ENCODE measurements at regions not wholly inside any gene's neighbourhood (a gene's known extent, or its start where the extent isn't known, plus 50 kb on each side); places are given as distances from the start of the nearest gene placed in this dataset.

DNA sequence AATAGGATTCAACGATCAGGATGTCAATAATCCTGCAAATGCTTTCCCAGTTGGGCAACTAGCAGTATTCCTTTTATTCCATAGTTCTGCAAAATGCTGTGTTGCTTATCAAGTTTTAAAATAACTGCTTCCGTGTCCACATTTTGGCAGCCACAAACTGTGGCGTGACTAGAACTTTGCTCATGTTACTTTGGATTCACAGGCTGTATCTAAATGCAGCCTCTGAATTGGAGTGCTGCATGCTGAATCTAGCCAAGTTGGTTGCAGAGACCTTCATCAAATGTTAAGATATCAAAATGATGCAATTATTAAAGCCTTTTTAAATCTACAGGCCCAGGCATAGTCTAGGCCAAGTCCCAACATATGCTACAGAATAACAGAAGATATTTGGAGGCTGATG is 249.2 kb downstream of the NR2F1-AS1 start:
- no peak for DNase-seq
- H3K4me3 Mint-ChIP-seq, result no peak overlapping the region
- no peaks in the 10 kb centered on the region for H3K36me3 Mint-ChIP-seq
- H3K27me3 Mint-ChIP-seq (ENCODE audit: low read depth in 3 of 3), result peaks cover 0 to 3% (median 2%) of the 10 kb centered on the region in 3 donors
- H3K27ac Mint-ChIP-seq, result no peak overlapping the region
- H3K9me3 Mint-ChIP-seq, result peaks cover 0 to 14% (median 0%) of the 10 kb centered on the region in 6 donors
- H3K4me1 Mint-ChIP-seq, result no peaks in the 10 kb centered on the region

DNA sequence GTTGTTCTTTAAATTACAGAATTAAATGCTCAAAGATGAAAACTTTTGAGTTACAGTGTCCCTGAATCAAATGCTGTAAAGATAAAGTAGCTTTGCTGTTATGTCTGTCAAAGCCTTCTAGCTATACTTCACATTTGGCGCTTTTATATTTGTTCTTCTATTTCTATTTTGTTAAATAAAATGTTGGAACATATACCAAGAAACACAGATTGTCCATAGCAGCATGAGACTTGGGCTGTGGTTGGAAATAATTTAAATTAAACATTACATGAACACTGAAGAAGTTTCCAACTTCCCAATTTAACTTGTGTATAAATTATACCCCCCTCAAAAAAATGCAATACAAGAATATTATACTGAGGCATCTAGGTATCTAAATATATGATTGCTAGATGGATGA is 249.8 kb downstream of the NR2F1-AS1 start:
- DNase-seq, result no peak
- peaks cover 0 to 8% (median 1%) of the 10 kb centered on the region in 6 donors for H3K9me3 Mint-ChIP-seq
- H3K36me3 Mint-ChIP-seq, result no peaks in the 10 kb centered on the region
- no peaks in the 10 kb centered on the region for H3K4me1 Mint-ChIP-seq
- H3K27ac Mint-ChIP-seq, result no peak overlapping the region
- peaks cover 0 to 2% (median 0%) of the 10 kb centered on the region in 3 donors for H3K27me3 Mint-ChIP-seq (ENCODE audit: low read depth in 3 of 3)
- no peak overlapping the region for H3K4me3 Mint-ChIP-seq

DNA sequence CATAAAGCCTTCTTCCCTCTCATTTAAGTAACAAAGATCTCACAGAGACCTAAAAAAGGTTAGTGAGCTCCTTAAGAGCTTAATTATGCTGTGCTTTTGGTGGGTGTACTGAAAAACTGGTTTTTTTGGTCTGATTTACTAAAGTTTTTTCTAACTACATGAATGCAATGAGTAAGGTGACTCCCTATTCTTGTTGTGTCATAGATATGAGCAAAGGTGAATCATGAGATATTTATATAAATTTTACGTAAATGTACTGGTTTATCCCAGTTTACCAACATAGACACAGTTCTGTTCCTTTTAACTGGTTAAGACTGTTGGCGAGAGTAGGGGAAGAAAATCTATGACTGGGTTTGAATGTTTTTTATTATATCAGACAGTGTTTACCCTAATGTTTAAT is 250.5 kb downstream of the NR2F1-AS1 start:
- Mint-ChIP-seq H3K27me3 (ENCODE audit: low read depth in 3 of 3) (peaks cover 0 to 2% (median 0%) of the 10 kb centered on the region in 3 donors), H3K4me1 (no peaks in the 10 kb centered on the region), H3K4me3 (no peak overlapping the region), H3K27ac (no peak overlapping the region), H3K36me3 (no peaks in the 10 kb centered on the region), H3K9me3 (peaks cover 0 to 8% (median 1%) of the 10 kb centered on the region in 6 donors)
- no peak for DNase-seq

- Mint-ChIP-seq H3K36me3 (no peaks in the 10 kb centered on the region), H3K27me3 (ENCODE audit: low read depth in 3 of 3) (peaks cover 0 to 2% (median 0%) of the 10 kb centered on the region in 3 donors), H3K4me1 (no peaks in the 10 kb centered on the region), H3K27ac (no peak overlapping the region), H3K4me3 (no peak overlapping the region), H3K9me3 (peaks cover 0 to 8% (median 1%) of the 10 kb centered on the region in 6 donors)
- no peak for DNase-seq
Measured at GRCh38 chr5:93329756-93330155, 251.3 kb downstream of the NR2F1-AS1 start.

- H3K36me3 Mint-ChIP-seq, result no peaks in the 10 kb centered on the region
- H3K4me3 Mint-ChIP-seq, result no peak overlapping the region
Measured at GRCh38 chr5:93328833-93329232, 252.2 kb downstream of the NR2F1-AS1 start.

DNA sequence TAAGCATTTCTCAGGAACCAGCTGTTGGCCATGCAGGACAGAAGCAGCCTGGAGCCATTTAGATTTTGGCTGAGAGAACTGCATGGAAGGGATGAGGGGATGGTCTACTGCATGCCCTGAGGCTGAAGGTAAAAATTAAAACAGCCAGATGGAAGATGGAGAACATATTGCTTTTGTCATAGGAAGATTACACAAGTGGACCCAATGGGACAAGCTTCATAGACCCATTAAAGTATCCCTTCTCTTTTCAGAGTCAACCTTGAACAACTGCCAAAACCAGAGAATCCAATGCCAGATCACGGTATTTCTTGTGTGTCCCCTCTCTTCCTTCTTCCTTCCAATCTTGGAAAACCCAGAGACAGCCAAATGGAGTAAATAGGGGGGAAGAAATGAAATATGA is 253.4 kb downstream of the NR2F1-AS1 start:
- no peak overlapping the region for H3K4me3 Mint-ChIP-seq
- peaks cover 0 to 2% (median 0%) of the 10 kb centered on the region in 3 donors for H3K27me3 Mint-ChIP-seq (ENCODE audit: low read depth in 3 of 3)
- DNase-seq, result no peak
- H3K4me1 Mint-ChIP-seq, result no peaks in the 10 kb centered on the region
- H3K27ac Mint-ChIP-seq, result no peak overlapping the region
- peaks cover 0 to 8% (median 4%) of the 10 kb centered on the region in 6 donors for H3K9me3 Mint-ChIP-seq
- no peaks in the 10 kb centered on the region for H3K36me3 Mint-ChIP-seq

More at GRCh38 chr5:93328833-93329232, 252.2 kb downstream of the NR2F1-AS1 start:
- H3K27ac Mint-ChIP-seq, result no peak overlapping the region
- DNase-seq, result no peak
- H3K9me3 Mint-ChIP-seq, result peaks cover 0 to 8% (median 1%) of the 10 kb centered on the region in 6 donors
- H3K4me1 Mint-ChIP-seq, result no peaks in the 10 kb centered on the region
- H3K27me3 Mint-ChIP-seq (ENCODE audit: low read depth in 3 of 3), result peaks cover 0 to 2% (median 0%) of the 10 kb centered on the region in 3 donors

GRCh38 chr5:93325946-93326345 is 255.1 kb downstream of the NR2F1-AS1 start:
- Mint-ChIP-seq H3K36me3 (no peaks in the 10 kb centered on the region), H3K4me3 (no peak overlapping the region), H3K27me3 (ENCODE audit: low read depth in 3 of 3) (peaks cover 0 to 2% (median 0%) of the 10 kb centered on the region in 3 donors), H3K4me1 (no peaks in the 10 kb centered on the region), H3K9me3 (peaks cover 0 to 8% (median 5%) of the 10 kb centered on the region in 6 donors), H3K27ac (no peak overlapping the region)
- DNase-seq, result no peak

GRCh38 chr5:93322974-93323860 is 257.8 kb downstream of the NR2F1-AS1 start:
- H3K4me1 Mint-ChIP-seq, result no peaks in the 10 kb centered on the region
- no peaks in the 10 kb centered on the region for H3K36me3 Mint-ChIP-seq
- no peak overlapping the region for H3K27ac Mint-ChIP-seq
- no peak overlapping the region for H3K4me3 Mint-ChIP-seq
- H3K9me3 Mint-ChIP-seq, result peaks cover 1 to 9% (median 3%) of the 10 kb centered on the region in 6 donors
- DNase-seq, result no peak
- H3K27me3 Mint-ChIP-seq (ENCODE audit: low read depth in 3 of 3), result no peaks in the 10 kb centered on the region

DNA sequence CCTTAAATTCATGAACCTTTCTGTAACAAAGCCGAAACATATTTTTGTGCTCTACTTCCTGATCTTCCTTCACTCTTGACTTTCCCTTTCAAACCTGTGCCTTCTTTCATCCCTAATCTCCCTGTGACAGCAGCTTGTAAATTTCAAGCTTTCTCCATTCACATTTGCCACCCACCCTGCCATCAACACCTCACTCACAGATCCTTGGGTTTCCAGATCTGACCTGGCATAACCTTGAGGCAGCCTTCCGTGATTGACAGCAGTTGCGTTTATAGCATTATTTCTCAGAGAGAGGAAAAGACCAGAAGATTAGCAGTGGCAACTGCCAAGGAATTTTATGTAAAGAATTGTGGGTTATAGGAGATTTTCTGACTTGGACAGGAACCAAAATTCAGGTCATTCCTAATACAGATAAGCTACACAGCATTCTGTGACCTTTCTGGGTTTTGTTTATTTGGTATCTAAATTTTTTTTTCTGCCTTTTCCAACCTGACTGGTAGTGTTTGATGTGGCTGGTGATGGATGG is 260.0 kb downstream of the NR2F1-AS1 start:
- no peak overlapping the region for H3K27ac Mint-ChIP-seq
- H3K4me3 Mint-ChIP-seq, result no peak overlapping the region
- H3K4me1 Mint-ChIP-seq, result no peaks in the 10 kb centered on the region
- H3K9me3 Mint-ChIP-seq, result peaks cover 0 to 9% (median 5%) of the 10 kb centered on the region in 6 donors
- H3K27me3 Mint-ChIP-seq (ENCODE audit: low read depth in 3 of 3), result no peaks in the 10 kb centered on the region
- no peak for DNase-seq
- H3K36me3 Mint-ChIP-seq, result no peaks in the 10 kb centered on the region

DNA sequence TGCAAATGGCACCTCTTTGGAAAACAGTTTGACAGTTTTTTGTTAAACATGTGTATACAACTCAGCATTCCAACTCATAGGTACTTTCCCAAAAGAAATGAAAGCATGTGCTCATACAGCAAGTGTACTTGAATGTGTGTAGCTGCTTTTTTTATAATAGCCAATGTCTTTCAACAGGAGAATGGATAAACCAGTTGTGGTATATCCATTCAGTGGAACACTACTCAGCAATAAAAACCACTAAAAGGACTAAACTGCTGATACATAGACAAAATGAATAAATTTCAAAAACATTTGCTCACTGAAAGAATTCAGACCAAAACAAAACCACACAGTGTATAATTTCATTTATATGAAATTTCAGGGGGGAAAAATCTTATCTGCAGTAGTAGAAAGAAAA is 267.3 kb downstream of the NR2F1-AS1 start:
- no peak overlapping the region for H3K4me3 Mint-ChIP-seq
- DNase-seq, result no peak
- H3K27ac Mint-ChIP-seq, result no peak overlapping the region
- H3K9me3 Mint-ChIP-seq, result peaks cover 0 to 11% (median 6%) of the 10 kb centered on the region in 6 donors
- H3K27me3 Mint-ChIP-seq (ENCODE audit: low read depth in 3 of 3), result no peaks in the 10 kb centered on the region
- no peaks in the 10 kb centered on the region for H3K36me3 Mint-ChIP-seq
- H3K4me1 Mint-ChIP-seq, result no peaks in the 10 kb centered on the region

DNA sequence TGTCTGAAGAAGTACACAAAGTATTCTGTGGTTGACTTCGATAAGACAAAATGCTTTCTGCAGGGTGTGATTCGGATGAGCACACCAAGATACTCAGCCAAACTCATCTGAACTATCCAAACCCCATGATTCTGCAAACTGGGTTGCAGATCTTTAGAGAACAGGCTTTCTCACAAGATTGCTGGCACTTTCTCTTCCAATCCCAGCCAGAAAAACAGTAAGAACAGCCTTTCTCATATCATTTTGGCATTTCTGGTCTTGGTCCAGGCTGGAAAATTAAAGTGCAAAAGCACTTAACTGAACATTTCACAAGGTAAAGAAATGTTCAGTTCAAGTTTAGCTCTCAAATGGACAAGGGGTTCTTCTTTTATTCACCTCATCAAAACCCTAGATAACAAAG is 269.1 kb downstream of the NR2F1-AS1 start:
- no peak overlapping the region for H3K27ac Mint-ChIP-seq
- no peaks in the 10 kb centered on the region for H3K4me1 Mint-ChIP-seq
- H3K4me3 Mint-ChIP-seq, result no peak overlapping the region
- peaks cover 0 to 6% (median 4%) of the 10 kb centered on the region in 6 donors for H3K9me3 Mint-ChIP-seq
- DNase-seq, result no peak
- H3K27me3 Mint-ChIP-seq (ENCODE audit: low read depth in 3 of 3), result no peaks in the 10 kb centered on the region
- no peaks in the 10 kb centered on the region for H3K36me3 Mint-ChIP-seq

DNA sequence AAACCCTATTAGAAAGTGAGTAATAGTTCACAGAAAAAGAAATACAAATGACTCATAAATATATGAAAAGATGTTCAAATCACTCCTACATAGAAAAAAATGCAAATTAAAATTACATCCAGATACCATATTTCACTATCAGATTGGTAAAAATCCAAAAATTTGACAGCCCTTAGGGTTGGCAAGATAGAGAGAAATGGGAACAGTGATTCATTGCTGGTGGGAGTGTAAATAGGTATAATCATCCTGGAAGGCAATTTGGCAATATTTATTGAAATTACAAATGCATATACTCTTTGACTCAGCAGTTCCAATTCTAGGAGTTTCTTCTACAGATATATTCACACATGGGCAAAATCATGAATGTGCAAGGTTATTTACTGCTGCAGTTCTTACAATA is 273.5 kb downstream of the NR2F1-AS1 start:
- Mint-ChIP-seq H3K36me3 (no peaks in the 10 kb centered on the region), H3K27ac (no peak overlapping the region), H3K27me3 (ENCODE audit: low read depth in 3 of 3) (peaks cover 0 to 2% (median 0%) of the 10 kb centered on the region in 3 donors), H3K4me3 (no peak overlapping the region), H3K4me1 (no peaks in the 10 kb centered on the region), H3K9me3 (peaks cover 0 to 6% (median under 1%) of the 10 kb centered on the region in 6 donors)
- DNase-seq, result no peak

GRCh38 chr5:93305984-93306383 is 275.0 kb downstream of the NR2F1-AS1 start:
- H3K4me1 Mint-ChIP-seq, result no peaks in the 10 kb centered on the region
- H3K36me3 Mint-ChIP-seq, result no peaks in the 10 kb centered on the region
- H3K4me3 Mint-ChIP-seq, result no peak overlapping the region
- H3K27me3 Mint-ChIP-seq (ENCODE audit: low read depth in 3 of 3), result peaks cover 0 to 2% (median 1%) of the 10 kb centered on the region in 3 donors
- no peak for DNase-seq
- H3K27ac Mint-ChIP-seq, result no peak overlapping the region
- H3K9me3 Mint-ChIP-seq, result peaks cover 0 to 6% (median 0%) of the 10 kb centered on the region in 6 donors

DNA sequence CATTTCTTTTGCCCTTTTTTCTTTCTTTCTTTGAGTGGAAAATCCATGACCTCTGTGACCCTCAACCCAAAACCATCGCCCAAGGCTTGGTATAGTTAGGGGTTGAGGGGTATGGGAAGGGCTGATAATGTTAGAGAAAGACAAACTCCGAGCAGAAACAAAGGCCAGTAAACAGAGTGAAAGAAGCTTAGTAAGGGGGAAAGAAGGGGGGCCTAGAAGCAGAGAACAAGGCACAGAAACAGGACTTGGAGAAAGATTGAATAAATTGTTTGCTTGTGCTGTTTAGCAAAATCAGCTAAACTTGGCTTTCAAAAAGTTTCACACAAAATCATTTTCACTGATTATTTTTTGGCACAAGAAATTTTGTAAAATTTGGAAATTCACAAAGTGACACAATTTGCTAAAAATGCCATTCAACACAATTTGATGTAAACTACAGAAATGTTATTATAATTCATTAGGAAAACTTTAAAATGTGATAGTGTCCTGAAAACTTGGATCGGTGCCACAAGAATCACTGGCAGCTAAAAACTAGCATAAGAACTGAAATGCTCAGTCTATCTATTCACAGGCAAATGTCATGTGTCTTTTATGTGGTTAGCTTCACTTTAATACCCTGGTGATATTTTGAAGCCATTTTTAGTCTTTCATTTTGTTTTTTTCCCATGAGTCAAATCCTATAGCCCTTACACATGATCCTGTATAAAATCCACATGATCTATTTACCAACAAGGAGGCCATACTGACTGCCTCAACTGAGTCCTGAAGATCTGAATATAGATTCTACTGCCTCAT is 276.4 kb downstream of the NR2F1-AS1 start:
- Mint-ChIP-seq H3K9me3 (peaks cover 0 to 6% (median 0%) of the 10 kb centered on the region in 6 donors), H3K36me3 (no peaks in the 10 kb centered on the region), H3K4me3 (no peak overlapping the region), H3K27me3 (ENCODE audit: low read depth in 3 of 3) (peaks cover 0 to 2% (median 1%) of the 10 kb centered on the region in 3 donors), H3K27ac (no peak overlapping the region), H3K4me1 (no peaks in the 10 kb centered on the region)
- no peak for DNase-seq

All from immature natural killer cell (primary cell).